NCI-H2196 (cell line): ENCODE measurements at regions not wholly inside any gene's neighbourhood (a gene's known extent, or its start where the extent isn't known, plus 50 kb on each side); places are given as distances from the start of the nearest gene placed in this dataset.
"Not testable (repeated sequence)": the region's sequence is repeated elsewhere in the genome, so short reads cannot be mapped to it uniquely, and the experiment has no call there.

ENCODE experiments used
- DNase-seq: peaks from one replicate; lab custom pipeline; 2025; ENCODE audit not compliant: unreplicated experiment; lab: John Stamatoyannopoulos, UW

GRCh38 chr1:81547261-81547911 lies 253.3 kb upstream of the ADGRL2 start:
- no peak for DNase-seq

DNA sequence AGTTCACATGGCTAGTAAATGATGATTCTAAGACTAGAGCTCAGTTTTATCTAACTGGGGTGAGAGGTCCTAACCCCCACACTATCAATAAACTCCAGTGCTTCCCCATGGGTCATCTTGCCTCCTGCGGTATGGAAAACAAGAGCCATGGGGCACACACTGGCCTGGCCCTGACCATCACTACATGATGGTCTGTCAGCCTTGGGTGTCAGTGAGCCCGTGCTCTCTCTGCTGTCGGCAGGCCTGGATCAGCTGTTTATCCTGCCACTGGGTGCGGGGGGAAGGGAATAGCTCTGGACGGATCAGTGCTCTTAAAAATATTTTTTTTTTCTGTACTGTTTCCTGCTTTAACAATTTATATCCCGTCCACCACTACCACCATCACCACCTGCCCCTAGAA lies 255.0 kb upstream of the ADGRL2 start:
- no peak for DNase-seq

DNA sequence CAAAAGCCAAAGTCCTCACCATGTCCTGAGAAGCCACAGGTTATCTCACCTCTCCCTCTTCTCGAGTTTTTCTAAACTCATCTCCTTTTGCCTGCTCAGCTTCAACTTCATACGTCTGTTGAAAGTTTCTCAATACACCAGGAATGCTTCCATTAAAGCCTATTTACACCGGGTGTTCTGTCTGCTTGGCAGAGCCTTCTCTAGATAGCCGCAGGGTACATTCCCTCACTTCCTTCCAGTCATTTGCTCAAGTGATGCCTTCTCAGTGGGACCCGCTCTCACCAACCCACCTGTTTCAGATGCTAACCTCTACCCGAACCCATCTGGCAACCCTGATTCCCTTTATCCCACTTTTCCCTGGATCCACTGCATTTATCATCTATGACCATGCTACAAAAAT lies 257.0 kb upstream of the ADGRL2 start:
- DNase-seq = no peak

DNA sequence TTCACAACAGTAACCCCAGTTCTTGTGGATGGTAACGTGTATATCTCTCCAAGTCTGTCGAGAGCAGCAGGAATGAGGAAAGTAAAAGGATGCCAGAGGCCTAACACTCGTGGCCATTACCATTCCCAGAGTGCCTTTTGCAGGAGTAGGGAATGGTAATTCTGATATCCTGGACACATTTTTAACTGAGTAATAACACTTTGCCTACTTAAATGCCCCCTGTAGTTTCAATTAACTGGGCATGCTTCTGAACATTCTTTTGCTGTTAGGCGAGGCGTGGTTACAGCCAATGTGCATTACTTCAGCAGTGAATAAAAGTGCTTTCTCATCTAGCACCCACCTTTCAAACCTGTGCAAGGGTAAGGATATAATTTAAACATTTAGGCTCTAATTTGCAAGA lies 258.5 kb upstream of the ADGRL2 start:
- no peak for DNase-seq

- no peak for DNase-seq
Observed at GRCh38 chr1:81540216-81540615, 260.5 kb upstream of the ADGRL2 start.

DNA sequence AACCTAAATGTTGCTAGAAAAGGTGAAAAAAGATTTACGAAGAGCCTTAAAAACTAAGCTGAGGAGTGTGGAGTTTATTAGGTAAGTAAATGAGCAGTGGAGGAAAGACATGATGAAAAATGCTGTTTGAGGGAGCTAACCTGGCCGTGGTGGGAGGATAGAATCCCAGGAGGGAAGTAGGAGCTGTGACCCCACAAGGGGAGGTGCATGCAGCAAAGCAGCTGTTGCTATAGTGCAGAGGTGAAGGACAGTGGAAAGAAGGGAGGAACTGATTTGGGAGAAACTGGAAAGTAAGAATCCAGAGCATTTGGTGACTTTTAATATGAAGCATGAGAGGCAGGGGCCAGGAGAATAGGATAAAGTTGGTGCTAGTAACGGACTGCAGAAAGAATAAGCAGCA lies 271.7 kb upstream of the ADGRL2 start:
- DNase-seq = no peak

- no peak for DNase-seq
Observed at GRCh38 chr1:81525085-81525484, 275.6 kb upstream of the ADGRL2 start.

DNA sequence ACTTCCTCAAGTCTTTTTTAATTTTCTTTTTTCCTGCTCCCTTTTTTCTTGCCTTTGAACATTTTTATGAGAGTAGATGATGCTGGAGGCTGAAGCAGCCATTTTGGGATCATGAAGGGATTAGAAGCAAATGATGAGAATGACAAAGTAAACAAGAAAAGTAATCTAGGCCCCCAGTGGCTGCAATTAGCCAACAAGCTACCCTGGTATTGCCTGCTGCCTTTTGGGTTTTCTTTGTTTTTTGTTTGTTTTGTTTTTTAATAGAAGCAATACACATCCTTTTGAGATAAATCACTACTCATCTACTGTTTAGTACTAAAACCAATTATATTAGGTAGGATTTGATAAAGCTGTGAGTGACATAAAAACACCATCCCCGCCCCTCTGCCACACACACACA lies 280.7 kb upstream of the ADGRL2 start:
- no peak for DNase-seq

- no peak for DNase-seq
Observed at GRCh38 chr1:81517987-81518386, 282.7 kb upstream of the ADGRL2 start.

GRCh38 chr1:81513796-81514354 lies 286.9 kb upstream of the ADGRL2 start:
- no peak for DNase-seq

DNA sequence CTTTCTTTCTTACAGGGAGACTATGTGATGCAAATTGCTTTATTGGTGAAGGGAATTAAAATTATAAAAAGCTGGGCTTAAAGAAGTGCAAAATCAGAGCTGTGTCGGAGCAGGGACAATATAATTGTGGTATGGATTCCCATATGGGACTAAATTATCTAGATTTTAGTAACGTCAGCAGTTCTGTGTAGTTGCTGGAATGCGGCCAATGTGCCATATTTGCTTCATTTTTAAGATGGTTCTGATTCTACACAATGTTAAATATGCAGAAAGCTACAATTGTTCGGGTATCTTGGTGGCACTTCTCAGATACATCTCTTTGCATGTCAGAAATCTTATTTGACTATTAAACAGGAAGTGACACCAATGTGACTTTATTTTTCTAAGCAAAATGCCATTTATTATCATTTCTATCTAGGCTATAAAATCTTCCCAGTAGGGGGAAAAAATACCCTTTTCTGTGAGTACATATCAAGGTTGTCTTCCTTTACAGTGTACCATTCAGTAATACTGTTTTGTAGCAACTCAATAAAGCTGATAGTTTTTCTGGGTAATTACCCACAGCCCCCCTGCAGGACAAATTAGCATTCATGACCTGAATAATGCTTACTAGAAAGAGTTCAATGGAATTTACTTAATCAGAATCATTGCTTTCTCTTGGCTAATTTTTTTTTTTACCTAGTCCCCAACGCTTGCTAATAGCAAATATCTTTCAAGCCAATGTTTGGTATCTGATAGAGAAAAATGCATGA lies 288.3 kb upstream of the ADGRL2 start:
- no peak for DNase-seq

DNA sequence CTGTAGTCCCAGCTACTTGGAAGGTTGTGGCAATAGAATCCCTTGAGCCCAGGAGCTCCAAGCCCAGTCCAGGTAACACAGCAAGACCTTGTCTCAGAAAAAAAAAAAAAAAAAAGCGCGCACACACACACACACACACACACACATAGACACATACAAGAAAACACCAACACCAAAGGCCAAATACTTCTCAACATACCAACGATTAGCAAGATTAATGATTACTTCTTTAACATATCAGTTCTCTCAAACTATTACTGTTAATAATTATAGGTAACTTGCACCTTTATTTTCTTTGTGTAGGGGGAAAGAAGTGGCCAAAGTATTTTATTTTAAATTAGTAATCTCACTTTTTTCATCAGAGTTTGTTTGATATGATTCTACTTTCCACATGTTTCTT lies 289.5 kb upstream of the ADGRL2 start:
- no peak for DNase-seq

GRCh38 chr1:81510701-81511100 lies 290.0 kb upstream of the ADGRL2 start:
- no peak for DNase-seq

GRCh38 chr1:81509594-81509993 lies 291.1 kb upstream of the ADGRL2 start:
- DNase-seq = no peak

DNA sequence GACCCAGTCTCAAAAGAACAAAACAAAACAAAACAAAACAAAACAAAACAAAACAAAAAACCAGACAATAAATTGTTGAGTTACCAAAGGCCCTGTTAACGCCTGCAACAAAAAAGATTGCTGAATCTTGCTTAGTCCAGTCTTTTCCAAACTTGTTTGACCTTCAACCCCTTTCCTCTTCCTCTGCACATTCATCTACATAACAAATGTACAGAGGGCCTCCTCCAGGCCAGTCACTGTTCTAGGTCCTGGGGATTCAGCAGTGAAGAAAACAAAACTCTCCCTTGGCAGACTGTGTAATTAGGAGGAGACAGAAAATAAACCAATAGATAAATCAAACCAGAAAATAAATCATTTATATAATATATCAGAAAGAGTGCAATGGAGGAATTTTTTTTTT lies 294.0 kb upstream of the ADGRL2 start:
- no peak for DNase-seq

DNA sequence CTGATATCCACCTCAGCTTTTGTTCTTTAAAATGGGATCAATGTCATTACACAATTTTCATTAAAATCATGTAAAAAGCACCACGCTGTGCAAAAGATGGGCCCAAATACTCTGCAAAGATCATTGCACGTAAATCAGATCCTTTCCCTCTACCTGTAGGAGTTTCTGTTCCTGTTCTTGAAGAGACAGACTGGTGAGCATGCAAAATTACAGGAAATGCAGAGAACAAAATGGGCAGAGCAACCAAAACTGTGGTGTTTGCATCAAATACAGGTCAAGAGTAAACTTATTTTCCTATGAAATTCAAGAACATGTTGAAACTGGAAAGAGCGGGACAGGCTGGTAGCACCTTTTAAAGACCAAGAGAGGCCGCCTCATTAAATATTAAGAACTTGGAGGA lies 294.9 kb upstream of the ADGRL2 start:
- no peak for DNase-seq

- DNase-seq = not testable (repeated sequence)
Observed at GRCh38 chr1:81504820-81505219, 295.9 kb upstream of the ADGRL2 start.

DNA sequence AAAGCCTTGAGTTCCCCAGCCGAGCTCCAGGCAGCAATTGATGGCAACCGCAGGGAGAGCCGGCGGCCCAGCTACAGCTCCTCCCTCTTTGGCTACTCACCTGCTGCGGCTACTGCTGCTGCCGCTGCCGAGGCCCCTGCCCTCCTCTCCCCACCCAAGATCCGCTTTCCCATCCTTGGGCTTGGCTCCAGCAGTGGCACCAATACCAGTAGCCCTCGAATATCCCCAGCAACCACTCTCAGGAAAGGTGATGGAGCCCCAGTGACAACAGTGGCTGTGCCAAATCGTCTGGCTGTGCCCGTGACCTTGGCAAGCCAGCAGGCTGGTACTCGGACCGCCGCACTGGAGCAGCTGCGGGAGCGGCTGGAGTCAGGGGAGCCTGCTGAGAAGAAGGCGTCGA lies 298.0 kb upstream of the ADGRL2 start:
- not testable (repeated sequence) for DNase-seq

- not testable (repeated sequence) for DNase-seq
Observed at GRCh38 chr1:81501485-81501884, 299.2 kb upstream of the ADGRL2 start.

GRCh38 chr1:81499487-81499886 lies 301.2 kb upstream of the ADGRL2 start:
- no peak for DNase-seq

GRCh38 chr1:81498471-81499462 lies 302.0 kb upstream of the ADGRL2 start:
- peak; percentile 25 for DNase-seq
